NCI-H460 (cell line): ENCODE measurements at regions not wholly inside any gene's neighbourhood (a gene's known extent, or its start where the extent isn't known, plus 50 kb on each side); places are given as distances from the start of the nearest gene placed in this dataset.
"Not testable (repeated sequence)": the region's sequence is repeated elsewhere in the genome, so short reads cannot be mapped to it uniquely, and the experiment has no call there.

Source experiments
- DNase-seq: peaks from one replicate; pipeline ENCODE4 v3.0.0-alpha.2; 2016; ENCODE audit warnings: low read depth; ENCODE audit errors: extremely low read depth

DNA sequence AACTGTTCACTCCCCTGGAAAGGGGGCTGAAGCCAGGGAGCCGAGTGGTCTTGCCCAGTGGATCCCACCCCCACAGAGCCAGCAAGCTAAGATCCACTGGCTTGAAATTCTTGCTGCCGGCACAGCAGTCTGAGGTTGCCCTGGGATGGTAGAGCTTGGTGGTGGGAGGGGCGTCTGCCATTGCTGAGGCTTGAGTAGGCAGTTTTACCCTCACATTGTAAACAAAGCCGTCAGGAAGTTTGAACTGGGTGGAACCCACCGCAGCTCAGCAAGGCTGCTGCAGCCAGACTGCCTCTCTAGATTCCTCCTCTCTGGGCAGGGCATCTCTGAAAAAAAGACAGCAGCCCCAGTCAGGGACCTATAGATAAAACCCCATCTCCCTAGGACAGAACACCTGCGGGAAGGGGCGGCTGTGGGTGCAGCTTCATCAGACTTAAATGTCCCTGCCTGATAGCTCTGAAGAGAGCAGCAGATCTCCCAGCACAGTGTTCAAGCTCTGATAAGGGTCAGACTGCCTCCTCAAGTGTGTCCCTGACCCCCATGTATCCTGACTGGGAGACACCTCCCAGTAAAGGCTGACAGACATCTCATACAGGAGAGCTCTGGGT lies 140.0 kb upstream of the C1GALT1 start:
- not testable (repeated sequence) for DNase-seq

DNA sequence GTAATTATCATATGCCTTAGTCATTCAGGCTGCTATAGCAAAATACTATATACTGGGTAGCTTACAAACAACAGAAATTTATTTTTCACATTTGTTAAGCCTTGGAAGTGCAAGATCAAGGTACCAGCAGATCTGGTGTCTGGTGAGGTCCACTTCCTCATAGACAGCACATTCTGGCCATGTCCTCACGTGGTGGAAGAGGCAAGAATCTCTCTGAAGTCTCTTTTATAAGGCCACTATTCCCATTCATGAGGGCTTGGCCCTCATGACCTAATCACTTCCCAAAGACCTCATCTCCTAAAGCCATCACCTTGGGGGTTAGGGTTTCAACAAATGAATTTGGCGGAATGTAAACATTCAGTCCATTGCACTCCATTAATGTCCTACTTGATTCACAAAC lies 137.5 kb upstream of the C1GALT1 start:
- no peak for DNase-seq

DNA sequence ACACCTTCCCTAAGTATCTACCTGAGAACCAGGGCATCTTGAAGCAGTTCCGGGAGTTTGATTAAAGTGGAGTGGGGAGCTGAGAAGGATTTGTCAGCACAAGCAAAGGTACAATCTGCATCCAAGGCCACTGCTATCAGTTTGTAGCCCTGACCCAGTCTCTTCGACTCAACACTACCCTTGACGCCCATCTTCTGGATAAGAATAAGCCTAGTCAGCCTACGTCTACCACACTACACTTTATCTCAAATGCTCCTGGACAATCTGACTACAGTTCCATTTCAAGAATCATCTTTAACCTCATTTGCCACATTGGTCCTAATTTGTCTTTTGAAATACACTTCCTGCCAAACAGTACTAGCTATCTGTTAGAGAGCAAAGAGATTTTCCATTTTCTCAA lies 134.1 kb upstream of the C1GALT1 start:
- DNase-seq, result no peak

DNA sequence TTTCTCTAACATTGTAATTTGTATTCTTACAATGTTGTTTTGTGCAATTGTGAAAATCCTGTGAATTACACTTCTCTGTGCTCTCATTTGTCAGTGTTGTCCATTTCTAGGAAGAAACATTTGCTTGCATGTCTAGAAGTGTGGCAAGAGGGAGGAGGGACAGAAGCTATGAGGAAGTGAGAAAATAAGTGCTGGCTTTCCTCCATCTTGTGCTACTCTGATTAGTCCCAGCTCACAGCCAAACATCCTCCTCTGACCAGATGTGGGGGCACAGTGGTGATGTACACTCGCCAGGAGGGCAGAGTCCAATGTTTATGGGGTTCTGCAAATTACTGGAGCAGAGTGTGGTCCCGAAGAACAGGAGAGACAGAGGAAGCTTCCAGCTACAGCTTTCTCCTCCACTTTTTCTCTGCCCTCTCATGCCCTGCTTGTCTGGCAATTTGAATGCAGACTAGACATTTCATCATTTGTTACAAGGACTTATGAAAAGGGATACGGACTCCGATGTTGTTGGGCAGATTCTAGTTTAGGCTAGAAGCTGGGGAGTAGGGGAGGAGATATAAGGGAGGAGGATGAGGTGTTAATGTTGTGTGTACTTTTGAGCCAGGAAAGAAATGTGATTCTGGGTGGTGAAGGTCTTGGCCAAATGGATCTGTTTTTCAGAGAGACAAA lies 131.0 kb upstream of the C1GALT1 start:
- DNase-seq, result no peak

DNA sequence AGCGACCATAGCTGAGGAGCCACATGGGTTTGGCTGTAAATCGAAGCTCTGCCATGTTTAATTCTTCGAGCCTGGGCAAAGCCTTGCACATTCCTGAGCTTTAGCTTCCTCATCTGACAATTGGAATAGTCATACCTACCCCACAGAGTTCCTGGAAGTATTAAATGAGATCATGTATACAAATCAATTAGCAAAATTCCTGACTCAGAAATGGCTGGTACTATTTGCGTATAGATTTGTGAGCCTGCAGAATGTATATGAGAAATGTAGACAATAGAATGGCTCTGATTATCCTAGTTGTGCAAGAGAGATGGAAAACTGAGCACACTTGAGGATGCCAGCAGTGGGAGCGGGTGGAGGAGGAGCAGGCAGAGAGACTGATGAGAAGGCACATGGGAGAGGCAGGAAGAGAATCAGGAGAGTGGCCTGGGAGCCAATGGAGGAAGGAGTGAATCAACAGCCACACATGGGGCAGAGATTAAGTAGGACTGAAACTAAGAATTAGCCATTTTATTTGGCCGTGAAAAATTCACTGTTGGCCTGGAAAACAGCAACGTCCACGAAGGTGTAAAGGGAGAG lies 128.0 kb upstream of the C1GALT1 start:
- DNase-seq, result no peak

DNA sequence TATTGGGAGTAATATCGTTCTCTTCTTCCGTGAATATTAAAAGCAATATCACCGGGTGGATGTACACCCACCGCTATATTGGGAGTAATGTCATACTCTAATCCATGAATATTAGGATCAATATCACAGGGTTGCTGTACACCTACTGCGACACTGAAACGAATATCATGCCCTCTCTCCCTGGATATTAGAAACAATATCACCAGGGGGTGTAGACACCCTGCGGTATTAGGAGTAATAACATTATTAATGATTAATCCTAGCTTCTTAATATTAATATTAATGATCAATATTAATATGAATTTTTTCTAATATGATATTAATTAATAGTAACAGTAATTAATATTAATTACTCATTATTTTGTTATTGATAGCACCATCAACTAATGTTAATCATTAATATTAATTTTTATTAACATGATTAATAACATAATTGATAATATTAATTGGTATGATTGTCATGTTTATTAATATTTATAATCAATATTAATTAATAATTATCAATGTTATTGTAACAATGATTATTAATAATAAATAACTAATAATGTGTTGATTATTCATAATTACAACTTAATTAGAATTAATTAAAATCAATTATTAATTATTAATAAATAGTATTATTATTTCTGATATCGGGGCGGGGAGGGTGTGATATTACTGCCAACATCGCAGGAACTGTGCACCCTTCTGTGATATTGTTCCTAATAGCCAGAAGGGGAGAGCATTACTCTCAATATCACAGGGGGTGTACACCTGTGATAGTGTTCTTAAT lies 121.3 kb upstream of the C1GALT1 start:
- DNase-seq, result no peak

DNA sequence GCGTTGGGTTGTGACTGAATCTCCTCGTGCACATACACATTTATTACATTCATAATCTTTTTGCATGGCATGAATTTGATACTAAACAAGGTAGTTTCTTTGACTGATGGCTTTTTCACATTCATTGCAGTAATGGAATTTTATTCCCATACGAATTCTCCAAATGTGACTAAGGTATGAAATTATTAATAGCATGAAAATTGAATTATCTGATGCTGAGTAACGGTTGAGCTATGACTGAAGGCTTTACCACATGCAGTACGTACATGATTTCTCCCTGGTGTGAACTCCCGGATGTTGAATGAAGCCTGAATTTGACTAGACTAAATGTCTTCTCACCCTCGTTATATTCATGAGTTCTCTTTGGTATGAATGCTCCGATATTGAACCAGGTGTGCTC lies 104.4 kb upstream of the C1GALT1 start:
- DNase-seq, result no peak

DNA sequence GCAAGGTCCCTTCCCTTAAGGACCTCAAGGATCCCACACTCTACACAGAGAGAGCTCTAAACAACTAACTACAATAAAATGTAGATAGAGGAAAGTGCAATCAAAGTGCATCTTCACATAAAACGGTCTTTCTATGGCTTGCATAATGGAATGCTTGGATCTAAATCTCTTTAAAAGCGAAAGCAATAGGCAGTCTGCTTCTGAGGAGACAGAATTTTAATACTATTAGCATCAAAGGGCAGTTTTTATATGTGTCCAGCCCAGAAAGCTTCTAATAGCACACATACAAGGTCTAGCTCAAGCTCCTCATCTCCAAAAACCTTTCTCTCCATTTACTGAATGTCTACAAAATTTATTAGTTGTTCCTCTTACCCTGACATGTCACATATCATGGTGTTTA lies 101.5 kb upstream of the C1GALT1 start:
- no peak for DNase-seq

DNA sequence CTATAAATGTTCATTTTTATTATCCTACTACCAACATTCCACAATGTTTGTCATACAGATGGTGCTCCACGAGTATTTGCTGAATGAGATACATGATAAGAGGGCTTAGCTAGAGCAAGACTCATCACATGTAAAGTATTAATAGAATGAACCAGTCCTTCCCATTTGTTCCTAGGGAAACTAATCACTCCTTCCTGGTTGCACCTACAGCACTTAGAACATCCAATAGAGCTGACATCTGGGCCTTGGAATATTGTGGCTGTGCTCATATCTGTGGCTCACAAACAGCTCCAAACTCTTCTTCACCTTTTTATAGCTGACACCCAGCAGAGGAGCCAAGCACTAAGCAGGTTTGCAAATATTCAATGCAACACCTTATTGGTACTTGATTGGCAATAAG lies 91.9 kb upstream of the C1GALT1 start:
- no peak for DNase-seq

DNA sequence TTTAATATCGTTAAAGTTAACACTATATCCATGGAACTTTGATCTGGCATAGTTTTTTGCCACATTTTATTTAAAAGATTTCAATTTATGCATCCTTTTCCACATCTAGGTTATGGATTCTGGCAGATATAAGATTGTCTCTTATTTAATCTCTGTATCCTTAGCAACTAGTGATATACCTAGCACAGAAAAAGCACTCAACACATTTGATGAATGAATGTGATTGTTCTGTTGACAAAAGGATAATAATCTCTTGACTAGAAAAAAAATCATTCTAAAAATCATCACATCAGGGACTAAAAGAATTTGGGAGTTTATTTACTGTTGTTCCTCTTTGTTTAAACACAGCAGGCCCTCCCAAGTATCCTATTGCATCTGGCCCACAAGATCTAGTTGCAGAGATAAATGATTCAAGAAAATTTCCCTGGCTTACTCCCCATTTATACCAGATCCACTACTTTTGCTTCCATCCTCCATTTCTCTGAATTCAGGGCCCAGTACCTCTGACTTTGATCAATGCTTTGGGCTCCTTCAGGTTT lies 84.0 kb upstream of the C1GALT1 start:
- no peak for DNase-seq

DNA sequence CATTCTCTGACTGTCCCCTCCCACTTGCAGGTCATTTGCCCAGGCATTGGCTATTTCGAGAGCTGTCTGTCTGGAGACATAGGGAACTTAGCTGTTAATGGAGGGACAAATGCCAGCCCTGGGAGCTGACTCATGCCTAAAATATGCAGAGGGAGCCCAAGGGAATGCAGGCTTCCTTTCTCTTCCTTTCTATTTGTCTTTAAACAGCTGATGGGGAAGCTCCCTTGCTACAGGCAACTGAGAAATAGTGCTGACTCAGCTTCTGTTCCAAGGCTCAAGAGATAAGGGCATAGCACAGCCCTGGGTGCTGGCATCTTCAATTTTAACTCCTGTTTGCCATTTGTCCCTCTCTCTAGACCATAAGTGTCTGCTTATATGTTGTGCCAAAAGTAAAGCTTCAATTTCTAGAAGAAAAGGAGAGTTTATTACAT lies 82.7 kb upstream of the C1GALT1 start:
- peak; percentile 81 for DNase-seq

DNA sequence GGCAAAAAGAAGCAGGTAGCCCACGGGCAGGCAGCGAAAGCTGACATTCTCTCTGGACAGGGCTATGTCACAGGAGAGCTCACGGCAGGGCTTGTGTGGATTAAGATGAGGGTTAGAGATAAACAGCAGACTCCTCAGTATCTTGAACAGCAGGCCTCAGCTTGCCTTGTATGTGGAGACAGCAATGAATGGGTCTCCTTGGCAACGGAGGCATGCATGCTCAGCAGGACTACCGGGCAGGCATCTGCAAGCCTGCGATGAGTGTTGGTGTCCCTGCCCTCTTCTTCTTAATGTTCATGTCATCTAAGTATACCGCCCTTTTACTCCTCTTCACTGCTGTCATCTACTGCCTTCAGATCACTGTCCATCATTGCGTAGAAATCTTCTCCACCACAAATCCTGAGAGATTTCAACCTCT lies 81.9 kb upstream of the C1GALT1 start:
- no peak for DNase-seq

DNA sequence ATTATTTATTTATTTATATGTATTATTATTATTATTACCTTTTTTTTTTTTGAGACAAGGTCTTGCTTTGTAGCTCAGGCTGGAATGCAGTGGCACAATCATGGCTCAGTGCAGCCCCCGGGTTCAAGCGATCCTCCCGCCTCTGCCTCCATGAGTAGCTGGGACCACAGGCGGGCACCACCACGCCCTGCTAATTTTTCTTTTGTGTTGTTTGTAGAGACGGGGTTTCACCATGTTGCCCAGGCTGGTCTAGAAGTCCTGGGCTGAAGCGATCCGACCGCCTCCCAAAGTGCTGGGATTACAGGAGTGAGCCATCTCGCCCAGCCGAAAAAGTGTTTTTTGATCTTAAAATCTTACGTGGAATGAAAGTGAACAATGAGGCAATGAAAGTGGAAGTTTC lies 79.4 kb upstream of the C1GALT1 start:
- DNase-seq, result no peak

DNA sequence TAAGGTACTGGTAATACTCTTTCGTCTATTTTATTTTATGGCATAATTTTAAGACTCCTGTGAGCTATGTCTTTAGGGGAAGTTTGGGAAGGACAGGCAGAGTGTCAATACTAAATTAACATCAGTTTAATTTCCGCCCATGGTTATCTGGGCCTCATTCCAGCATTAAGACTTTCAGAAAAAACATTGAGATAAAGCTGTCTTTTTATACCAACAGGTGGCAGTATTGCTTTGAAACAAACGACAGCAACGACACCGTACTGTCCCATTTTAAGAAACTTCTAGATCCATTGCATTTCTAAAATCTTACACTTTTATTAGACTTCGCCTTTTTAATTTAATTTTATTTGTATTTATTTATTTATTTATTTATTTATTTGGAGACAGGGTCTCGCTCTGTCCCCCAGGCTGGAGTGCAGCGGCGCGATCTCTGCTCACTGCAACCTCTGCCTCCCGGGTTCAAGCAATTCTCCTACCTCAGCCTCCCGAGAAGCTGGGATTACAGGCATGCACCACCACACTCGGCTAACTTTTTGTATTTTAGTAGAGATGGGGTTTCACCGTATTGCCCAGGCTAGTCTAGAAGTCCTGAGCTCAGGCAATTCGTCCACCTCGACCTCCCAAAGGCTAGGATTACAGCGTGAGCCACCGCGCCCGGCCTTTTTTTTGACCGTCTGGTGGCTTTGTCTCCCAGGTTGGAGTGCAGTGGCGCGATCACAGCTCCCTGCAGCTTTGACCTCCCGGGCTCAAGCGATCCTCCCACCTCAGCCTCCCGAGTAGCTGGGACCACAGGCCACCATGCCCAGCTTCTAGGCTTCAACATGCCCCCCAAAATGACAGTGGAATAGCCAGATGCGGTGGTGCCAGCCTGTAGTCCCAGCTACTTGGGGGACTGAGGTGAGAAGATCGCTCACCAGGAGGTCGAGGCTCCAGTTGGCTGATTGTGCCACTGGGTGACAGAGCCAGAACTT lies 78.7 kb upstream of the C1GALT1 start:
- peak; percentile 57 for DNase-seq

DNA sequence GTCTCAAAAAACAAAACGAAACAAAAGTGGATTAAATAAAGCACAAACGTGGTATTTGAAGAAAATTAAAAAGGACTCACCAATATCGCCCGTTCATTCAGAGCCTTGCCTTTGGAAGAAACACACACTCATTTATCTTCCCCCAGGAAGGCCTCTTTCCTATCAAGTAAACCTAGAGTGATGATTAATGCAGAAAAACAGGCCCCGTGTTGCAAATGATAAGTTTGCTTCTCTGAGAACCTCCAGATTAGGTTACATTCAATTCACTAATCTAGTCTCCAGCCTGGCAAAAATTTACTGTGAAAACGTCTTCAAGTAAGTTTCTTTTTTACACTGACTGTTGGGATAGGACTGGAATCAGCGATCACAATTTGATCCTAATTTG lies 78.0 kb upstream of the C1GALT1 start:
- no peak for DNase-seq

DNA sequence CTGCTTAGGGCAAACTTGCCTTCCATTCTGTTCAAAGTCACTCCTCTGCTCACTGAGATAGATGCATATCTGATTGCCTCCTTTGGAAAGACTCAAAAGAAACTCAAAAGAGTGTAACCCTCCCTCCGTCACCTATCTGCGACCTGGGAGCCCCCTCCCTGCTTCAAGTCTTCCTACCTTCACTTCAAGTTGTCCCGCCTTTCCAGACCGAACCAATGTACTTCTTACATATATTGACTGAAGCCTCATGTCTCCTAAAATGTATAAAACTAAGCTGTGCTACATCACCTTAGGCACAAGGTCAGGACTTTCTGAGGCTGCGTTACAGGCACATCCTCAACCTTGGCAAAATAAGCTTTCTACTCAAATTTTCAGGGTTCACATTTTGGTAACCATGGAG lies 77.4 kb upstream of the C1GALT1 start:
- DNase-seq, result no peak

DNA sequence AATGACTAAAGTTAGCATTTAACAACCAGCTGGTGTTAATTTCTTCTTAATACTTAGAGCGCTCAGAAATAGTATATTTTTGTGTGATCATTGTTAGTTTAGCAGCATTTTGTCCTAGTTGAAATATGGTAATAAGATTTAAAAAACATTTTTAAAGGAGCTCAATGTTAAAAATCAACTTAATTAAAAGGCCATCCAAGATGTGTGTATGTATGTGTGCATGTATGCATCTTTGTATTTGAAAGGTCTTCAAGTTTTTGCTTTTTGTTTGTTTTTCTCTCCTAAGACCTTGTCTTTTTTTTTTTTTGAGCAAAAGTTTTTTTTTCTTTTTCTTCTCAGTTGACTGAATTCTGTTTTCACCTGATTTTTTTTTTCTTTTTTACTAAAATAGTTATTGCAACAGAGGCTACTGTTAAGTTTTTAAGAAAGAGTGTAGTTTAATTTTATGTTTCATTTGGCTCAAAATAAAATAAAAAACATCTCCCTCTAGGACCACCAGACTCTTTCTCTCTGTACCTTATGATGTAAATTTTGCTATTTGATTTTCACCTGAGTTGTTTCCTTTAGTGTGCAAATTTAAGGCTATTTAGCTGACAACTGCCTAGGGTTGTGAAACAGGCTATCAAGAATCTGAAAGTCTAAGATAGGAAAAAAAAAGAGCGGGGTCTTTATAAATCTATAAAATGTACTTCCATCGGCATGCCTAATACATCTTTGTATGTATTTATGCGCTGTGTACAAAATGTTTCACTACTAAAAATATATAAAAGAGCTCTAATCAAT lies 76.4 kb upstream of the C1GALT1 start:
- no peak for DNase-seq

DNA sequence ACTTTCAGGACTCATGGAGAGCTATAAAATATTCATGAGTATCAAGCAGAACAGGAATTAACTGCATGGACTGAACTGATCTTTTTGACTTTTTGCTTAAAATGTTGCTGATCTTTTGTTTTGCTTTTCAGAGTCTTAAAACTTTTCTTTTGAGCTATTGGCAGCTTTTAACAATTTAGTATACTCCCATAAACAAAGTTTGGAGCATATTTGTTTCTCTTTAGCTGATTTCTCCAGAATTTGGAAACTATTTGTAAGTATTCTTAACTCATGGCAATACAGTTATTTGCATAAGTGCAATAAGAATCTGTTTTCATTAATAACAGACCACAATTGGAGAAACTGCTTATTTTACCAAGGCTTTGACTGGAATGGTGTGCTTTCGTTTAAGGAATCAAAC lies 73.4 kb upstream of the C1GALT1 start:
- DNase-seq, result no peak

DNA sequence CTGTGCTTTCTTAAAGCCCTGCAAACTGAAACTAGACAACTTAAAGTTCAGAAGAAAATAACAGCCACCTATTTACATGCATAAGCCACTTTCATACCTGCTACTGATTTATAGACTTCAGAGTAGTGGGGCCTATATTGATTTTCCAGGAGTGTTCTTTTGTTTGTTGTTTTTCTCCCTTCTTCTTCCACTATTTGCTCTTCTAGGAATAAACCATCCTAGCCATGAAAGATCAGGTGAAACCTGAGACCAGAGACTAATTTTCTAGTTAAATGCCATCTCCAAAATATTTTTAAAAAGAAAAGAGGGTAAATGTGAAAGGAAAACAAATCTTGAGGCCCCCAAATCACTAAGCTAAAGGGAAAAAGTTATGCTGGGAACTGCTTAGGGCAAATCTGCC lies 72.4 kb upstream of the C1GALT1 start:
- no peak for DNase-seq
